ENCODE measurements at regions not wholly inside any gene's neighbourhood (a gene's known extent, or its start where the extent isn't known, plus 50 kb on each side); places are given as distances from the start of the nearest gene placed in this dataset.

- DNase-seq (ENCODE audit: low read depth): no peak
- no peak overlapping the region for H3K4me3 ChIP-seq (ENCODE audit: low read depth, low read length)
- TF ChIP-seq CTCF (conservative IDR thresholded peaks at IDR 0.05; ENCODE audit: low read depth, low read length): no peak
Measured at GRCh38 chr3:56921573-56922453, 120.1 kb upstream of the ARHGEF3 start.

- no peak overlapping the region for H3K4me3 ChIP-seq (ENCODE audit: low read depth, low read length)
- TF ChIP-seq CTCF (conservative IDR thresholded peaks at IDR 0.05; ENCODE audit: low read depth, low read length): no peak
- DNase-seq (ENCODE audit: low read depth): no peak
Measured at GRCh38 chr3:56919797-56920195, 118.0 kb upstream of the ARHGEF3 start.

GRCh38 chr3:56919137-56919796 lies 117.5 kb upstream of the ARHGEF3 start:
- no peak overlapping the region for H3K4me3 ChIP-seq (ENCODE audit: low read depth, low read length)
- DNase-seq (ENCODE audit: low read depth): no peak
- TF ChIP-seq CTCF (conservative IDR thresholded peaks at IDR 0.05; ENCODE audit: low read depth, low read length): peak; percentile 11

- H3K4me3 ChIP-seq (ENCODE audit: low read depth, low read length): no peak overlapping the region
- DNase-seq (ENCODE audit: low read depth): no peak
Measured at GRCh38 chr3:56918111-56918568, 116.4 kb upstream of the ARHGEF3 start.

GRCh38 chr3:56917361-56918110 lies 115.8 kb upstream of the ARHGEF3 start:
- DNase-seq (ENCODE audit: low read depth): no peak
- no peak overlapping the region for H3K4me3 ChIP-seq (ENCODE audit: low read depth, low read length)
- no peak for TF ChIP-seq CTCF (conservative IDR thresholded peaks at IDR 0.05; ENCODE audit: low read depth, low read length)

More at GRCh38 chr3:56918111-56918568, 116.4 kb upstream of the ARHGEF3 start:
- no peak for TF ChIP-seq CTCF (conservative IDR thresholded peaks at IDR 0.05; ENCODE audit: low read depth, low read length)

GRCh38 chr3:56916716-56917360 lies 115.1 kb upstream of the ARHGEF3 start:
- no peak for DNase-seq (ENCODE audit: low read depth)
- no peak overlapping the region for H3K4me3 ChIP-seq (ENCODE audit: low read depth, low read length)
- no peak for TF ChIP-seq CTCF (conservative IDR thresholded peaks at IDR 0.05; ENCODE audit: low read depth, low read length)

All from epithelial cell of proximal tubule (primary cell).